ENCODE measurements at regions not wholly inside any gene's neighbourhood (a gene's known extent, or its start where the extent isn't known, plus 50 kb on each side); places are given as distances from the start of the nearest gene placed in this dataset.
"Not testable (repeated sequence)": the region's sequence is repeated elsewhere in the genome, so short reads cannot be mapped to it uniquely, and the experiment has no call there.

GRCh38 chr15:81061490-81062253 is 60.9 kb downstream of the TLNRD1 start:
- no TSS peak for BruUV-seq (replicated peaks)
- H3K27me3 ChIP-seq (ENCODE audit: low read length): no peaks in the 10 kb centered on the region

DNA sequence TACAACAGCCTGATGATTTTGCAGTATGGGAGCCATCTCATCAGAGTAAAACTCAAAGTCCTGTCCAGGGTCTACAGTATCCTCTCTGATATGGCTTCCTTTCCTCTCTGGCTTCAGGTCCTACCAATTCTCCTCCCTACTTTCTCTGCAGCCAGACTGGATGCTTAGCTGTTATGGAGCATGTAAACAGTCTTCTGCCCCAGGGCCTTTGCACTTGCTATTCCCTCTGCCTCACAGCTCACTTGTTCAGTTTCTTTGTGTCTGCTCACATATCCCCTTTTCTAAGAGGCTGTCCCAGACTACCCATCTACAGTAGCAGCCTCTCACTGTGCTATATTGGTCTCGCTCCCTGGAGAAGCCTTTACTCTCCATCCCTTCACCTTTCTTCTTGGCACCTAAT is 62.2 kb downstream of the TLNRD1 start:
- no peak for TF ChIP-seq CTCF (conservative IDR thresholded peaks at IDR 0.05; ENCODE audit: low read depth, low read length)
- no peak for TF ChIP-seq EZH2phosphoT487 (IDR thresholded peaks at IDR 0.05; ENCODE audit: borderline replicate concordance, low read length)
- TF ChIP-seq EZH2 (IDR thresholded peaks at IDR 0.05; ENCODE audit: low read length, unreplicated experiment): no peak
- H3F3A ChIP-seq (ENCODE audit: low read length, unreplicated experiment): no peaks in the 10 kb centered on the region
- ATAC-seq: no peak
- intact Hi-C loops (cut with micrococcal nuclease): no loop called here
- H3K36me3 ChIP-seq (ENCODE audit: low read depth, low read length): no peaks in the 10 kb centered on the region
- no TSS peak for BruUV-seq (replicated peaks)
- no peaks in the 10 kb centered on the region for H3K27me3 ChIP-seq (ENCODE audit: low read length)
- H3K9me3 ChIP-seq (ENCODE audit: low read length): peaks cover 3% of the 10 kb centered on the region
- no peaks in the 10 kb centered on the region for H4K20me1 ChIP-seq (ENCODE audit: low read length)
- ChIA-PET CTCF (no interaction called here), POLR2A (ENCODE audit: unreplicated experiment) (no interaction called here)
- no peak overlapping the region for H3K27ac ChIP-seq (ENCODE audit: low read length)
- H3K9me2 ChIP-seq (replicated peaks; ENCODE audit: low read length): no peaks in the 10 kb centered on the region
- no peaks in the 10 kb centered on the region for H3K79me2 ChIP-seq (ENCODE audit: low read length)
- no peak for DNase-seq
- no peak overlapping the region for H2AFZ ChIP-seq (ENCODE audit: low read length)
- no peak overlapping the region for H3K9ac ChIP-seq (ENCODE audit: low read length)
- H3K4me3 ChIP-seq (ENCODE audit: low read length): no peak overlapping the region
- no peak overlapping the region for H3K4me2 ChIP-seq (ENCODE audit: low read length)
- no peaks in the 10 kb centered on the region for H3K4me1 ChIP-seq (ENCODE audit: insufficient read depth, low read length)

More at GRCh38 chr15:81061490-81062253, 60.9 kb downstream of the TLNRD1 start:
- H3F3A ChIP-seq (ENCODE audit: low read length, unreplicated experiment): no peaks in the 10 kb centered on the region
- ChIA-PET CTCF (no interaction called here), POLR2A (ENCODE audit: unreplicated experiment) (no interaction called here)
- H3K27ac ChIP-seq (ENCODE audit: low read length): no peak overlapping the region
- TF ChIP-seq EZH2 (IDR thresholded peaks at IDR 0.05; ENCODE audit: low read length, unreplicated experiment) (no peak), CTCF (conservative IDR thresholded peaks at IDR 0.05; ENCODE audit: low read depth, low read length) (no peak), EZH2phosphoT487 (IDR thresholded peaks at IDR 0.05; ENCODE audit: borderline replicate concordance, low read length) (no peak)
- no peak overlapping the region for H3K4me2 ChIP-seq (ENCODE audit: low read length)
- H3K9me3 ChIP-seq (ENCODE audit: low read length): peaks cover 5% of the 10 kb centered on the region
- no peak for DNase-seq
- intact Hi-C loops (cut with micrococcal nuclease): no loop called here
- H2AFZ ChIP-seq (ENCODE audit: low read length): no peak overlapping the region
- H3K79me2 ChIP-seq (ENCODE audit: low read length): no peaks in the 10 kb centered on the region
- no peak overlapping the region for H3K9ac ChIP-seq (ENCODE audit: low read length)
- H4K20me1 ChIP-seq (ENCODE audit: low read length): no peaks in the 10 kb centered on the region
- no peak for ATAC-seq
- no peaks in the 10 kb centered on the region for H3K36me3 ChIP-seq (ENCODE audit: low read depth, low read length)
- H3K4me3 ChIP-seq (ENCODE audit: low read length): no peak overlapping the region
- no peaks in the 10 kb centered on the region for H3K9me2 ChIP-seq (replicated peaks; ENCODE audit: low read length)
- H3K4me1 ChIP-seq (ENCODE audit: insufficient read depth, low read length): no peaks in the 10 kb centered on the region

DNA sequence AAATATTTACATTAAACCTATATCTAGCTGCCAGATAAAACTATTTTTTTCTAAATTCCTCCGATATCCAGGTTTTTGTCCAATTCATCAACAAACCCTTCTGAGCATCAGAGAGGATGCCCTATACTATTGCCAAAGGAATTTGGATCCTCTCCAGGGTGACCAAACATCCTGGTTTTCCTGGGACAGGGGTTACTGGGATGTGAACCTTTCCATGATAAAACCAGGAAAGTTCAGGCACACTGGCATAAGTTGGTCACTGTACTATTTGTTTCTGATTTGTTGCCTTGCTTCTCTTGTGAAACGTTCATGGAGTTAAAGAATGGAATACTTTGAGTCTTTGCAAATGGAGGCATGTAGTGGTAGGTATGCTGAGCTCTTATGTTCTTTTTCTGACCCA is 63.5 kb downstream of the TLNRD1 start:
- TF ChIP-seq EZH2phosphoT487 (IDR thresholded peaks at IDR 0.05; ENCODE audit: borderline replicate concordance, low read length) (no peak), EZH2 (IDR thresholded peaks at IDR 0.05; ENCODE audit: low read length, unreplicated experiment) (no peak), CTCF (conservative IDR thresholded peaks at IDR 0.05; ENCODE audit: low read depth, low read length) (no peak)
- Histone ChIP-seq H4K20me1 (ENCODE audit: low read length) (no peaks in the 10 kb centered on the region), H3K9me3 (ENCODE audit: low read length) (no peaks in the 10 kb centered on the region), H3K9me2 (replicated peaks; ENCODE audit: low read length) (no peaks in the 10 kb centered on the region), H3F3A (ENCODE audit: low read length, unreplicated experiment) (no peaks in the 10 kb centered on the region), H3K79me2 (ENCODE audit: low read length) (no peaks in the 10 kb centered on the region), H3K4me2 (ENCODE audit: low read length) (no peak overlapping the region), H3K9ac (ENCODE audit: low read length) (no peak overlapping the region), H3K36me3 (ENCODE audit: low read depth, low read length) (no peaks in the 10 kb centered on the region), H3K27ac (ENCODE audit: low read length) (no peak overlapping the region), H3K27me3 (ENCODE audit: low read length) (no peaks in the 10 kb centered on the region), H3K4me1 (ENCODE audit: insufficient read depth, low read length) (no peaks in the 10 kb centered on the region), H3K4me3 (ENCODE audit: low read length) (no peak overlapping the region), H2AFZ (ENCODE audit: low read length) (no peak overlapping the region)
- CTCF ChIA-PET: no interaction called here
- DNase-seq (no peak), ATAC-seq (no peak)
- no TSS peak for BruUV-seq (replicated peaks)
- POLR2A ChIA-PET (ENCODE audit: unreplicated experiment): no interaction called here
- intact Hi-C loops (cut with micrococcal nuclease): no loop called here

GRCh38 chr15:81067567-81067966 is 66.5 kb upstream of the CFAP161 start:
- H3K9me2 ChIP-seq (replicated peaks; ENCODE audit: low read length); intact Hi-C loops (cut with micrococcal nuclease); H2AFZ ChIP-seq (ENCODE audit: low read length); H3K27me3 ChIP-seq (ENCODE audit: low read length); DNase-seq; H3K36me3 ChIP-seq (ENCODE audit: low read depth, low read length); BruUV-seq (replicated peaks); H3K79me2 ChIP-seq (ENCODE audit: low read length); H4K20me1 ChIP-seq (ENCODE audit: low read length); H3K4me1 ChIP-seq (ENCODE audit: insufficient read depth, low read length); H3K9me3 ChIP-seq (ENCODE audit: low read length); H3K4me3 ChIP-seq (ENCODE audit: low read length); H3K9ac ChIP-seq (ENCODE audit: low read length); CTCF ChIA-PET; ATAC-seq; H3K27ac ChIP-seq (ENCODE audit: low read length); H3K4me2 ChIP-seq (ENCODE audit: low read length); H3F3A ChIP-seq (ENCODE audit: low read length, unreplicated experiment): not testable (repeated sequence)
- POLR2A ChIA-PET (ENCODE audit: unreplicated experiment): interaction anchor here (0.6 kb wide), 1 partner anchor 257 kb away, joined by 3 read pairs; the partner anchor contains the start of gene STARD5

Data from PC-3 (cell line).